B cell (primary cell): ENCODE measurements at regions not wholly inside any gene's neighbourhood (a gene's known extent, or its start where the extent isn't known, plus 50 kb on each side); places are given as distances from the start of the nearest gene placed in this dataset.

ENCODE experiments used
- ATAC-seq: fragments of 200-7000 bp; cut with Tn5 transposase; one replicate; pipeline ENCODE4 v1.10.0; 2021; ENCODE audit warnings: low read depth, mild to moderate bottlenecking, moderate number of reproducible peaks, moderate library complexity
- CTCF ChIA-PET: fragments of 350-600 bp; sonication (Branson Sonifier 250); formaldehyde crosslinking; loops from one replicate; lab custom pipeline; 2021; ENCODE audit warnings: antibody characterized with exemption, inconsistent platforms; lab: Charles Lee
- POLR2A ChIA-PET: fragments of 350-600 bp; sonication (Branson Sonifier 250); formaldehyde crosslinking; loops from one replicate; lab custom pipeline; 2021; ENCODE audit warnings: antibody characterized with exemption; lab: Charles Lee
- DNase-seq: peaks from one replicate; pipeline ENCODE4 v3.0.0; 2013
- H2AFZ ChIP-seq: 2 replicates; pipeline ENCODE4 v1.6.1; 2012; ENCODE audit warnings: mild to moderate bottlenecking, low read depth, low read length; ENCODE audit not compliant: insufficient read depth, poor library complexity, severe bottlenecking
- H3K27ac ChIP-seq, 2 donors: 1 replicate in 1 of 2; 2 replicates in 1 of 2; pipeline ENCODE4 v1.5.1; 2012 to 2013; ENCODE audit warnings: low read length in 2 of 2, mild to moderate bottlenecking in 2 of 2, moderate library complexity in 1 of 2
- H3K27me3 ChIP-seq, 4 experiments: fragments of 200-600 bp in 1 of 4; sonication (generic) in 1 of 4; replicated peaks in 1 of 4; 1 replicate in 2 of 4; 2 replicates in 2 of 4; pipeline versions ENCODE4 v1.6.1 to v1.7.0; 2013 to 2016; ENCODE audit warnings: low read length in 3 of 4, mild to moderate bottlenecking in 2 of 4, mixed read lengths in 1 of 4, moderate library complexity in 1 of 4; ENCODE audit not compliant: insufficient read depth in 4 of 4, control insufficient read depth in 3 of 4; ENCODE audit errors: control extremely low read depth in 1 of 4
- H3K36me3 ChIP-seq, 2 experiments: replicated peaks in 1 of 2; 1 replicate in 1 of 2; 2 replicates in 1 of 2; pipeline versions ENCODE4 v1.6.1 to v1.7.1; 2013; ENCODE audit warnings: low read length in 1 of 2; ENCODE audit not compliant: insufficient read depth in 2 of 2, control insufficient read depth in 1 of 2; ENCODE audit errors: control extremely low read depth in 1 of 2, extremely low read depth in 1 of 2
- H3K4me1 ChIP-seq, 2 donors: fragments of 200-600 bp in 1 of 2; sonication (generic) in 1 of 2; 1 replicate in 1 of 2; 2 replicates in 1 of 2; pipeline versions ENCODE4 v1.5.1 to v1.6.1; 2013 to 2017; ENCODE audit warnings: low read length in 2 of 2; ENCODE audit not compliant: control insufficient read depth in 2 of 2, insufficient read depth in 2 of 2
- H3K4me2 ChIP-seq: replicated peaks from 2 replicates; pipeline ENCODE3; 2012; ENCODE audit warnings: mild to moderate bottlenecking, low read depth, low read length; ENCODE audit not compliant: poor library complexity, severe bottlenecking
- H3K4me3 ChIP-seq, 5 experiments: fragments of 200-600 bp in 1 of 5; sonication (generic) in 1 of 5; 1 replicate in 3 of 5; 2 replicates in 2 of 5; pipeline versions ENCODE4 v1.5.1 to v1.7.0; 2011 to 2016; ENCODE audit warnings: low read length in 4 of 5, mild to moderate bottlenecking in 4 of 5, low read depth in 2 of 5, control low read depth in 1 of 5, moderate library complexity in 1 of 5; ENCODE audit not compliant: insufficient read depth in 1 of 5; ENCODE audit errors: control extremely low read depth in 1 of 5, extremely low read depth in 1 of 5
- H3K79me2 ChIP-seq: fragments of 200-600 bp; sonication (generic); one replicate; pipeline ENCODE4 v1.6.0; 2016; ENCODE audit warnings: low read length; ENCODE audit not compliant: control insufficient read depth, insufficient read depth
- H3K9ac ChIP-seq: fragments of 200-600 bp; sonication (generic); 2 replicates; pipeline ENCODE4 v1.6.1; 2017; ENCODE audit warnings: mild to moderate bottlenecking, low read length, moderate library complexity
- H3K9me3 ChIP-seq, 3 donors: one replicate each; pipeline versions ENCODE4 v1.6.1 to v1.7.1; 2013; ENCODE audit warnings: low read length in 2 of 3; ENCODE audit not compliant: control insufficient read depth in 2 of 3, insufficient read depth in 1 of 3; ENCODE audit errors: control extremely low read depth in 1 of 3
- H4K20me1 ChIP-seq: 2 replicates; pipeline ENCODE4 v1.6.0; 2012; ENCODE audit warnings: mild to moderate bottlenecking, low read length; ENCODE audit not compliant: insufficient read depth, control insufficient read depth, poor library complexity, severe bottlenecking
- H3K27ac Mint-ChIP-seq: one replicate; pipeline ENCODE4 v1.8.0; 2021; ENCODE audit warnings: mixed read lengths
- H3K27me3 Mint-ChIP-seq: one replicate; pipeline ENCODE4 v1.8.0; 2021; ENCODE audit warnings: mixed read lengths
- H3K4me1 Mint-ChIP-seq: one replicate; pipeline ENCODE4 v1.8.0; 2021; ENCODE audit warnings: mixed read lengths
- H3K4me3 Mint-ChIP-seq: one replicate; pipeline ENCODE4 v1.8.0; 2021; ENCODE audit warnings: mixed read lengths
- H3K9me3 Mint-ChIP-seq: one replicate; pipeline ENCODE4 v1.8.0; 2022; ENCODE audit warnings: mixed read lengths; ENCODE audit not compliant: insufficient read depth
- CTCF ChIP-seq: fragments of 200-600 bp; IDR thresholded peaks from one replicate; pipeline ENCODE4 v1.8.0; 2022; ENCODE audit warnings: antibody characterized with exemption, mild to moderate bottlenecking
- EZH2 ChIP-seq: IDR thresholded peaks from 2 replicates; pipeline ENCODE4 v1.6.1; 2012; ENCODE audit warnings: borderline replicate concordance, low read depth, mild to moderate bottlenecking, moderate library complexity, low read length; ENCODE audit not compliant: insufficient read depth, poor library complexity, severe bottlenecking
- WGBS: methylation state at CpG from one replicate; pipeline ENCODE4 v1.1.5; 2013; ENCODE audit warnings: missing lambda C conversion rate; ENCODE audit not compliant: insufficient coverage; 5-methylcytosine and 5-hydroxymethylcytosine counted together
- intact Hi-C: fragments of 100-400 bp; cut with micrococcal nuclease; formaldehyde crosslinking; loops from one replicate; pipeline ENCODE4 v1.10.0; 2022

GRCh38 chr12:14260011-14260993, 105.2 kb upstream of the ATF7IP start:
- Histone ChIP-seq H3K36me3 (no peaks in the 10 kb centered on the region), H2AFZ (peak overlapping the region; percentile 34), H3K27ac (peak overlapping the region; percentile 82 to 85), H3K9ac (no peak overlapping the region), H3K4me3 (peak overlapping the region in 1 of 5 experiments; percentile 5), H3K9me3 (peaks cover 0 to 40% (median 13%) of the 10 kb centered on the region in 3 donors), H3K27me3 (no peaks in the 10 kb centered on the region), H3K79me2 (peaks cover 3% of the 10 kb centered on the region), H4K20me1 (no peaks in the 10 kb centered on the region), H3K4me2 (peak overlapping the region; percentile 19), H3K4me1 (peaks cover 39 to 48% of the 10 kb centered on the region in 2 donors)
- Mint-ChIP-seq H3K9me3 (peaks cover 7% of the 10 kb centered on the region), H3K4me1 (peaks cover 55% of the 10 kb centered on the region), H3K4me3 (peak overlapping the region; percentile 24), H3K27me3 (no peaks in the 10 kb centered on the region), H3K27ac (peak overlapping the region; percentile 89)
- ATAC-seq (no peak), DNase-seq (peak; percentile 44)
- intact Hi-C loops, result no loop called here
- CTCF ChIA-PET, result interaction anchor here (1.5 to 3.5 kb wide), 3 partner anchors 21 to 105 kb away, joined by 3 to 29 read pairs (median 8); partner anchors contain the start of gene ATF7IP
- POLR2A ChIA-PET, result interaction anchor here (0.7 kb wide), 1 partner anchor 717 kb away, joined by 3 read pairs; no protein-coding TSS in a partner anchor
- 79% methylated on average over 18 of the region's 31 CpGs for WGBS
- no peak for TF ChIP-seq CTCF
- TF ChIP-seq EZH2, result no peak

GRCh38 chr12:14261096-14261495, 104.4 kb upstream of the ATF7IP start:
- Histone ChIP-seq H3K4me2 (no peak overlapping the region), H3K27ac (no peak overlapping the region), H3K27me3 (no peaks in the 10 kb centered on the region), H3K4me3 (no peak overlapping the region), H2AFZ (no peak overlapping the region), H3K36me3 (no peaks in the 10 kb centered on the region), H3K9ac (no peak overlapping the region), H3K9me3 (peaks cover 0 to 39% (median 13%) of the 10 kb centered on the region in 3 donors), H4K20me1 (no peaks in the 10 kb centered on the region), H3K4me1 (peaks cover 36 to 42% of the 10 kb centered on the region in 2 donors), H3K79me2 (peaks cover 2% of the 10 kb centered on the region)
- ATAC-seq, result no peak
- POLR2A ChIA-PET, result no interaction called here
- no peak for DNase-seq
- CTCF ChIA-PET, result no interaction called here
- TF ChIP-seq EZH2 (no peak), CTCF (no peak)
- H3K27me3 Mint-ChIP-seq, result no peaks in the 10 kb centered on the region
- H3K27ac Mint-ChIP-seq, result peak overlapping the region; percentile 20
- intact Hi-C loops, result no loop called here
- no CpG with 5 or more reads among the region's 6 CpGs for WGBS
- peaks cover 47% of the 10 kb centered on the region for H3K4me1 Mint-ChIP-seq
- H3K4me3 Mint-ChIP-seq, result no peak overlapping the region
- peaks cover 7% of the 10 kb centered on the region for H3K9me3 Mint-ChIP-seq
